Uterus (tissue), 3 donors: ENCODE measurements at regions not wholly inside any gene's neighbourhood (a gene's known extent, or its start where the extent isn't known, plus 50 kb on each side); places are given as distances from the start of the nearest gene placed in this dataset.

ENCODE experiments used
- DNase-seq, 2 donors: peaks; one replicate each; pipeline ENCODE4 v3.0.0-alpha.2; 2019 to 2020
- H3K27ac ChIP-seq, 2 donors: fragments of 200-600 bp; sonication (generic); 1 replicate in 1 of 2; 2 replicates in 1 of 2; pipeline ENCODE4 v1.5.1; 2016 to 2018
- H3K27me3 ChIP-seq, 2 donors: fragments of 200-600 bp; sonication (generic); one replicate each; pipeline ENCODE4 v1.5.1; 2018 to 2019; ENCODE audit warnings: control low read depth in 1 of 2
- H3K36me3 ChIP-seq, 2 donors: fragments of 200-600 bp; sonication (generic); one replicate each; pipeline ENCODE4 v1.5.1; 2019; ENCODE audit warnings: control low read depth in 1 of 2
- H3K4me1 ChIP-seq, 2 donors: fragments of 200-600 bp; sonication (generic); one replicate each; pipeline ENCODE4 v1.5.1; 2018 to 2019; ENCODE audit warnings: control low read depth in 1 of 2
- H3K4me3 ChIP-seq, 2 donors: fragments of 200-600 bp; sonication (generic); 1 replicate in 1 of 2; 2 replicates in 1 of 2; pipeline ENCODE4 v1.5.1; 2018 to 2019; ENCODE audit warnings: mild to moderate bottlenecking in 1 of 2
- H3K9me3 ChIP-seq, 2 donors: fragments of 200-600 bp; sonication (generic); one replicate each; pipeline ENCODE4 v1.5.1; 2019; ENCODE audit warnings: control low read depth in 1 of 2
- POLR2A ChIP-seq, 2 donors: fragments of 450-650 bp; IDR thresholded peaks; one replicate each; pipeline ENCODE4 v1.6.1; 2016; ENCODE audit warnings: antibody characterized with exemption in 2 of 2, mild to moderate bottlenecking in 1 of 2, moderate library complexity in 1 of 2
- intact Hi-C: fragments of 100-400 bp; cut with DNase I; formaldehyde crosslinking; loops from one replicate; pipeline ENCODE4 v1.15.1; 2023; ENCODE audit warnings: low total_unique reads
- TF ChIP-seq, protein P1 (sequence below), 4 experiments: fragments of 200-600 bp in 2 of 4; fragments of 450-650 bp in 2 of 4; sonication (generic) in 2 of 4; IDR thresholded peaks; one replicate each; pipeline ENCODE4 v1.5.1; 2016 to 2019; ENCODE audit warnings: antibody characterized with exemption in 4 of 4, mild to moderate bottlenecking in 2 of 4, moderate library complexity in 1 of 4
- donor health status: DM: yes; HTN: yes; CAD: no.

DNA sequence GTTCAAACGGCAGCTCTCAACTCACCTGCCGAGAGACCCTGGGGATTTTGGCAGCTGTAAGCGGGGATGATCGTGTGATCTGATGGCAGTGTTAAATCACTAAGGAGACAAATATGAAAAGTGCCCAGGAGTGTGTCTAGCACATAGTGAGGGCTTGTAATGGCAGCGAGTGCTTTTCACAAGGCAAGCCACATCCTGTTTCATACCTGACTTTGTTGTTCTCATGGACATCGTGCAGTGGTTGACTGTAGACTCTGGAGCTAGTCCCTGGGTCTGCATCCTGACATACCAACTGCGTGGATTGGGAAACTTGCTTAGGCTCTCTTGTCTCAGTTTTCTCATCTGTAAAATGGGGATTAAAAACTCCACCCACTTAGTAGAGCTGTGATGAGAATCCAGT is 148.5 kb downstream of the VRK1 start:
- intact Hi-C loops: no loop called here
- Histone ChIP-seq H3K4me3 (no peak overlapping the region), H3K27ac (no peak overlapping the region), H3K27me3 (no peaks in the 10 kb centered on the region), H3K4me1 (no peaks in the 10 kb centered on the region), H3K36me3 (no peaks in the 10 kb centered on the region), H3K9me3 (no peaks in the 10 kb centered on the region)
- TF ChIP-seq, protein P1, sequence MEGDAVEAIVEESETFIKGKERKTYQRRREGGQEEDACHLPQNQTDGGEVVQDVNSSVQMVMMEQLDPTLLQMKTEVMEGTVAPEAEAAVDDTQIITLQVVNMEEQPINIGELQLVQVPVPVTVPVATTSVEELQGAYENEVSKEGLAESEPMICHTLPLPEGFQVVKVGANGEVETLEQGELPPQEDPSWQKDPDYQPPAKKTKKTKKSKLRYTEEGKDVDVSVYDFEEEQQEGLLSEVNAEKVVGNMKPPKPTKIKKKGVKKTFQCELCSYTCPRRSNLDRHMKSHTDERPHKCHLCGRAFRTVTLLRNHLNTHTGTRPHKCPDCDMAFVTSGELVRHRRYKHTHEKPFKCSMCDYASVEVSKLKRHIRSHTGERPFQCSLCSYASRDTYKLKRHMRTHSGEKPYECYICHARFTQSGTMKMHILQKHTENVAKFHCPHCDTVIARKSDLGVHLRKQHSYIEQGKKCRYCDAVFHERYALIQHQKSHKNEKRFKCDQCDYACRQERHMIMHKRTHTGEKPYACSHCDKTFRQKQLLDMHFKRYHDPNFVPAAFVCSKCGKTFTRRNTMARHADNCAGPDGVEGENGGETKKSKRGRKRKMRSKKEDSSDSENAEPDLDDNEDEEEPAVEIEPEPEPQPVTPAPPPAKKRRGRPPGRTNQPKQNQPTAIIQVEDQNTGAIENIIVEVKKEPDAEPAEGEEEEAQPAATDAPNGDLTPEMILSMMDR (IDR thresholded peaks at IDR 0.05): no peak
- no peak for DNase-seq

DNA sequence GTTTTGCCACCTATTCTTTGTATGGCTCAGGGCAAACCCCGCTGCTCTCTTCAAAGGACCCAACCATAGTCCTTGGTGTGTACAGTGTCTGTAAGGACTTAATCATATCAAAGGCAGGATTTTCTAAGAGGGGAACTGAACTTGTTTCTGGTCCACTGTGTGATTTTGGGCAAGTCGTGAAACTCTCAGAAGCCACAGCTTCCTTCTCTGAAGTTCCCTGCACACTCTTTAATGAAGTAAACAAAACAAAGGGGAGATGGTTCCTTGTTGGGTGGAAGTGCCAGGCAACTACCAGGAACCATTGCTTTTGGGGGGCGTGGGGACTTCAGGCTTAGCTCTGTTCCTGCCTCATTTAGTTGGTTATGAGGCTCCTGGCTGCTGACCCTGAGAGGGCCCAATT is 152.4 kb downstream of the VRK1 start:
- intact Hi-C loops: no loop called here
- H3K4me1 ChIP-seq: no peaks in the 10 kb centered on the region
- no peak for DNase-seq
- TF ChIP-seq, protein P1 (IDR thresholded peaks at IDR 0.05): no peak
- TF ChIP-seq POLR2A (IDR thresholded peaks at IDR 0.05): no peak
- no peaks in the 10 kb centered on the region for H3K27me3 ChIP-seq
- no peak overlapping the region for H3K27ac ChIP-seq
- H3K4me3 ChIP-seq: no peak overlapping the region
- no peaks in the 10 kb centered on the region for H3K9me3 ChIP-seq
- H3K36me3 ChIP-seq: no peaks in the 10 kb centered on the region

DNA sequence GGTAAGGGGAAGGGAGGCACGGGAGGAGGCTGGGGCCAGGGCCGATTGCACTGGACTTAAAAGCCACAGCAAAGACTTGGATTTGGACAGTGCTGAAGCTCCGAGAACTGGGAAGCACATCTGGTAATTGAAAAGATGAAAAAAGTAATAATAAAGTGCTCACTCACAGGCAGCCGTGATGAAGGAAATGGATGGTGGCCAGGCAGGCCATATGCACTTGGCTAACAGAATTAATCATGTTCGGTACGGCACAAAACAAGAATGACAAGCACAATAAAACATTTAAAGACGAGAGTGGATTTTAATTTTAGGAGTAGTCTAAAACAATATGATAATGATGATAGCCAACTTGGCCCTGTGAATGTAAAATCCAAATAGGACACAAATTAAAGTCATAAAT is 154.3 kb downstream of the VRK1 start:
- no peak overlapping the region for H3K4me3 ChIP-seq
- H3K27me3 ChIP-seq: no peaks in the 10 kb centered on the region
- H3K36me3 ChIP-seq: no peaks in the 10 kb centered on the region
- no peak for TF ChIP-seq POLR2A (IDR thresholded peaks at IDR 0.05)
- TF ChIP-seq, protein P1 (IDR thresholded peaks at IDR 0.05): no peak
- H3K4me1 ChIP-seq: no peaks in the 10 kb centered on the region
- intact Hi-C loops: no loop called here
- no peaks in the 10 kb centered on the region for H3K9me3 ChIP-seq
- DNase-seq: no peak
- no peak overlapping the region for H3K27ac ChIP-seq

DNA sequence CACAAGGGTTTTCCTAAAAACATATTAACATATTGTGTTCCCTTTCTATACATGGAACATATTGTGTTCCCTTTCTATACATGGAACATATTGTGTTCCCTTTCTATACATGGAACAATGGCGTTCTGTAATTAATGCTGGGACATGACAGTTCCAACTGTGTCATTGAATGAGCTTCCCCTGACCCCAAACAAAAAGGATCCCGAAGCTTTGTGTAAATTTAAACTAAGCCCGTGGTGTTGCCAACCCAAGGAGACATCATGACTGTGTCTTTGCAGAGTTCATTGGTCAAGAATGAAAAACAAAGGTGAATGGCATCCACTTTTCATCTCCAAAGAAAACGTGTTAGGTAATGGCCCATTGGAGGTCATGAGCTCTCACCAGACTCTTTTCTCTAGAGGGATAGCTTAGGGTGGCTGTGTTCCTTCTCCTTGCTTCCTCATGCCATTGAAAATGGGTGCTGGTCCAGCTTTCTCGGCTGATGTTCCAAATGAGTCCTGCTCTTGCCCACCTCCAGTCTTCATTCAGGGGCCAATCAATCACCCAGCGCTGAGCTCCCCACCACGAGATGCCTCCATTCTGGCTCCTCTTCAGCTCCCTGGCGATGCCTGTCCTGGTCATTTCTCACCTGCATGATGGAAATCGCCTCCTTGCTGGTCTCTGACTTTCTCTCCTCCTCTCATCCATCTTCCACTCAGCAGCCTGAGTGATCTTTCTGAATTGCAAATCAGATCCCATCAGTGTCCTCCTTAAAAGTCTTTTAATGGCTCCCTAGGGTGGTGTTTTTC is 156.1 kb downstream of the VRK1 start:
- intact Hi-C loops: no loop called here
- no peak for DNase-seq
- Histone ChIP-seq H3K9me3 (no peaks in the 10 kb centered on the region), H3K4me1 (no peaks in the 10 kb centered on the region), H3K27ac (no peak overlapping the region), H3K27me3 (no peaks in the 10 kb centered on the region), H3K4me3 (no peak overlapping the region), H3K36me3 (no peaks in the 10 kb centered on the region)
- no peak for TF ChIP-seq POLR2A (IDR thresholded peaks at IDR 0.05)
- TF ChIP-seq, protein P1 (IDR thresholded peaks at IDR 0.05): no peak

DNA sequence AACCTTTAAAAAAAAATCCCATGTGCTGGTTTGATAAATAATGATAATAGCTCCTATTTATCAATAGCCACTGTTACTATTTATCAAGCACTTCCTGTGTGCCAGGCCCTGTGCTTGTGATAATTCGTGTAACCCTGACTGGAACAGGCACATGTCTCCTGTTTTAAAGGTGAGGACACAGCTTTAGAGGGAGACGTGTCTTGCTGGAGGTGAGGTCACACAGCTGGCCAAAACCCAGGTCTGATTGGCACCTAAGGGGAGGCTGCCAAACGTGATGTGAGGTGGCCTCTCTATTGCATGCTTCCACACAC is 156.6 kb downstream of the VRK1 start:
- DNase-seq: no peak
- H3K27me3 ChIP-seq: no peaks in the 10 kb centered on the region
- no peaks in the 10 kb centered on the region for H3K9me3 ChIP-seq
- H3K4me1 ChIP-seq: no peaks in the 10 kb centered on the region
- intact Hi-C loops: no loop called here
- no peak overlapping the region for H3K27ac ChIP-seq
- no peaks in the 10 kb centered on the region for H3K36me3 ChIP-seq
- TF ChIP-seq, protein P1 (IDR thresholded peaks at IDR 0.05): no peak
- TF ChIP-seq POLR2A (IDR thresholded peaks at IDR 0.05): no peak
- no peak overlapping the region for H3K4me3 ChIP-seq
